ENCODE measurements at regions not wholly inside any gene's neighbourhood (a gene's known extent, or its start where the extent isn't known, plus 50 kb on each side); places are given as distances from the start of the nearest gene placed in this dataset.
"Not testable (repeated sequence)": the region's sequence is repeated elsewhere in the genome, so short reads cannot be mapped to it uniquely, and the experiment has no call there.

GRCh38 chr13:20311596-20311995 is 79.5 kb upstream of the GJB6 start:
- DNase-seq (ENCODE audit: low spot score in 2 of 2): no peak
- no peak for TF ChIP-seq CTCF (IDR thresholded peaks at IDR 0.05)
- no peak for TF ChIP-seq POLR2A (IDR thresholded peaks at IDR 0.05)
- WGBS, 2 donors: 60 to 70% methylated on average over 2 of the region's 2 CpGs
- intact Hi-C loops (cut with DNase I; ENCODE audit: low total_unique reads): no loop called here
- H3K4me3 ChIP-seq (ENCODE audit: low read depth, poor library complexity, severe bottlenecking): no peak overlapping the region

GRCh38 chr13:20311022-20311421 is 78.9 kb upstream of the GJB6 start:
- H3K4me3 ChIP-seq (ENCODE audit: low read depth, poor library complexity, severe bottlenecking): no peak overlapping the region
- TF ChIP-seq POLR2A (IDR thresholded peaks at IDR 0.05) (no peak), CTCF (IDR thresholded peaks at IDR 0.05) (no peak)
- DNase-seq (ENCODE audit: low spot score in 2 of 2): no peak
- 90 to 94% methylated on average over 2 of the region's 2 CpGs for WGBS, 2 donors
- intact Hi-C loops (cut with DNase I; ENCODE audit: low total_unique reads): no loop called here

- no peak overlapping the region for H3K4me3 ChIP-seq (ENCODE audit: low read depth, poor library complexity, severe bottlenecking)
- TF ChIP-seq POLR2A (IDR thresholded peaks at IDR 0.05) (no peak), CTCF (IDR thresholded peaks at IDR 0.05) (no peak)
- intact Hi-C loops (cut with DNase I; ENCODE audit: low total_unique reads): no loop called here
- WGBS, 2 donors: 88 to 89% methylated on average over 6 of the region's 6 CpGs
- no peak for DNase-seq (ENCODE audit: low spot score in 2 of 2)
These were observed 73.9 kb upstream of the GJB6 start for GRCh38 chr13:20306039-20306438.

- TF ChIP-seq CTCF (IDR thresholded peaks at IDR 0.05) (no peak), POLR2A (IDR thresholded peaks at IDR 0.05) (no peak)
- DNase-seq (ENCODE audit: low spot score in 2 of 2): no peak
- 41 to 45% methylated on average over 2 of the region's 2 CpGs for WGBS, 2 donors
- no peak overlapping the region for H3K4me3 ChIP-seq (ENCODE audit: low read depth, poor library complexity, severe bottlenecking)
- intact Hi-C loops (cut with DNase I; ENCODE audit: low total_unique reads): no loop called here
These were observed 73.5 kb upstream of the GJB6 start for GRCh38 chr13:20305587-20305986.

GRCh38 chr13:20304061-20304460 is 71.9 kb upstream of the GJB6 start:
- intact Hi-C loops (cut with DNase I; ENCODE audit: low total_unique reads); H3K4me3 ChIP-seq (ENCODE audit: low read depth, poor library complexity, severe bottlenecking); DNase-seq (ENCODE audit: low spot score in 2 of 2): not testable (repeated sequence)
- 92 to 95% methylated on average over 4 of the region's 4 CpGs for WGBS, 2 donors

GRCh38 chr13:20303636-20304035 is 71.5 kb upstream of the GJB6 start:
- no peak for TF ChIP-seq CTCF (IDR thresholded peaks at IDR 0.05)
- TF ChIP-seq POLR2A (IDR thresholded peaks at IDR 0.05): no peak
- intact Hi-C loops (cut with DNase I; ENCODE audit: low total_unique reads): no loop called here
- no peak overlapping the region for H3K4me3 ChIP-seq (ENCODE audit: low read depth, poor library complexity, severe bottlenecking)
- no peak for DNase-seq (ENCODE audit: low spot score in 2 of 2)
- WGBS, 2 donors: 54 to 63% methylated on average over 6 of the region's 6 CpGs

Measured in lower leg skin (tissue), 4 donors.